ENCODE measurements at regions not wholly inside any gene's neighbourhood (a gene's known extent, or its start where the extent isn't known, plus 50 kb on each side); places are given as distances from the start of the nearest gene placed in this dataset.

DNA sequence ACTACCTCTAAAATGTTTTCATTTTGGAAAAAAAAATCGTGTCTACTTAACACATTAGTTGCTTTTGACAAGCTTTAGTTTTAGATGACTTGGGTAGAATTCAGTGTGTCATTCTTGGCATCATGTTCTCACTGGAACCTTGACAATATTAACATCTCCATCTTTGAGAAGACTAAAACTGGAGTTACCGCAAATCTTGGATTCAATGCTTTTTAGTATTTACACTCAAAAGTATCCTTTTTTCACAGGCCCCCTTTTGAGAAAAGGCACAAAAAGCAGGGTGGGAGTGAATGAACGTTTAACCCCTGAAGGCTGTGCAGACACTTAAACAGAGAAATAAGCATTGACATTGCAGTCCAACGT, 549.1 kb downstream of the CSNK1G3 start:
- Histone ChIP-seq H3K36me3 (replicated peaks in 1 of 2; ENCODE audit: control insufficient read depth in 1 of 2, insufficient read depth in 2 of 2, low read length in 2 of 2) (no peaks in the 10 kb centered on the region), H3K27me3 (ENCODE audit: control insufficient read depth in 1 of 2, insufficient read depth in 2 of 2, low read length in 2 of 2) (no peaks in the 10 kb centered on the region), H3K4me2 (ENCODE audit: low read depth, low read length) (no peak overlapping the region), H3K4me1 (ENCODE audit: insufficient read depth, low read length) (no peaks in the 10 kb centered on the region), H3K79me2 (ENCODE audit: insufficient read depth, low read length) (no peaks in the 10 kb centered on the region), H2AFZ (ENCODE audit: low read length) (no peak overlapping the region), H3K4me3 (replicated peaks in 1 of 3; ENCODE audit: insufficient read depth in 1 of 3, low read depth in 2 of 3, low read length in 3 of 3) (no peak overlapping the region), H3K9me3 (ENCODE audit: low read length) (peaks cover 19% of the 10 kb centered on the region), H4K20me1 (ENCODE audit: insufficient read depth, low read length) (no peaks in the 10 kb centered on the region), H3K27ac (ENCODE audit: extremely low read length, insufficient read depth, low read length) (no peak overlapping the region), H3K9ac (ENCODE audit: insufficient read depth, low read depth, low read length) (no peak overlapping the region)
- FAIRE-seq (no peak), DNase-seq (ENCODE audit: low spot score) (no peak), ATAC-seq (no peak)
- WGBS (ENCODE audit: low lambda C conversion rate) = 26% methylated on average over 4 of the region's 4 CpGs
- in situ Hi-C loops (cut with HindIII; ENCODE audit: extremely low pct_ligation_motif_present, low pct_unique_long_range_greater_than_20kb) (no loop called here), intact Hi-C loops (cut with micrococcal nuclease; ENCODE audit: unreplicated experiment) (no loop called here)
- no TSS peak for BruUV-seq (replicated peaks)
- TF ChIP-seq ZNF30 (CRISPR knock-in tag; IDR thresholded peaks at IDR 0.05) (no peak), MATR3 (CRISPR knock-in tag; IDR thresholded peaks at IDR 0.05) (no peak), MTF2 (CRISPR knock-in tag; IDR thresholded peaks at IDR 0.05; ENCODE audit: borderline replicate concordance) (no peak), DPF2 (CRISPR knock-in tag; IDR thresholded peaks at IDR 0.05; ENCODE audit: borderline replicate concordance, low read depth) (no peak), ZNF468 (CRISPR knock-in tag; IDR thresholded peaks at IDR 0.05) (no peak), SALL2 (CRISPR knock-in tag; IDR thresholded peaks at IDR 0.05) (no peak), ZNF589 (CRISPR knock-in tag; conservative IDR thresholded peaks at IDR 0.05) (no peak), FOXM1 (CRISPR knock-in tag; IDR thresholded peaks at IDR 0.05) (no peak), ZNF644 (CRISPR knock-in tag; IDR thresholded peaks at IDR 0.05; ENCODE audit: low read depth) (no peak)
- TF ChIP-seq, protein P1, sequence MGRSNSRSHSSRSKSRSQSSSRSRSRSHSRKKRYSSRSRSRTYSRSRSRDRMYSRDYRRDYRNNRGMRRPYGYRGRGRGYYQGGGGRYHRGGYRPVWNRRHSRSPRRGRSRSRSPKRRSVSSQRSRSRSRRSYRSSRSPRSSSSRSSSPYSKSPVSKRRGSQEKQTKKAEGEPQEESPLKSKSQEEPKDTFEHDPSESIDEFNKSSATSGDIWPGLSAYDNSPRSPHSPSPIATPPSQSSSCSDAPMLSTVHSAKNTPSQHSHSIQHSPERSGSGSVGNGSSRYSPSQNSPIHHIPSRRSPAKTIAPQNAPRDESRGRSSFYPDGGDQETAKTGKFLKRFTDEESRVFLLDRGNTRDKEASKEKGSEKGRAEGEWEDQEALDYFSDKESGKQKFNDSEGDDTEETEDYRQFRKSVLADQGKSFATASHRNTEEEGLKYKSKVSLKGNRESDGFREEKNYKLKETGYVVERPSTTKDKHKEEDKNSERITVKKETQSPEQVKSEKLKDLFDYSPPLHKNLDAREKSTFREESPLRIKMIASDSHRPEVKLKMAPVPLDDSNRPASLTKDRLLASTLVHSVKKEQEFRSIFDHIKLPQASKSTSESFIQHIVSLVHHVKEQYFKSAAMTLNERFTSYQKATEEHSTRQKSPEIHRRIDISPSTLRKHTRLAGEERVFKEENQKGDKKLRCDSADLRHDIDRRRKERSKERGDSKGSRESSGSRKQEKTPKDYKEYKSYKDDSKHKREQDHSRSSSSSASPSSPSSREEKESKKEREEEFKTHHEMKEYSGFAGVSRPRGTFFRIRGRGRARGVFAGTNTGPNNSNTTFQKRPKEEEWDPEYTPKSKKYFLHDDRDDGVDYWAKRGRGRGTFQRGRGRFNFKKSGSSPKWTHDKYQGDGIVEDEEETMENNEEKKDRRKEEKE (IDR thresholded peaks at IDR 0.05) = no peak
- CTCF ChIA-PET (ENCODE audit: low intra/inter-chr PET ratio, low total read pairs) = no interaction called here
- POLR2A ChIA-PET = no interaction called here
